ENCODE measurements at regions not wholly inside any gene's neighbourhood (a gene's known extent, or its start where the extent isn't known, plus 50 kb on each side); places are given as distances from the start of the nearest gene placed in this dataset.
"Not testable (repeated sequence)": the region's sequence is repeated elsewhere in the genome, so short reads cannot be mapped to it uniquely, and the experiment has no call there.

GRCh38 chr4:97300561-97300960 lies 842.7 kb downstream of the STPG2 start:
- no peak for DNase-seq

GRCh38 chr4:97305351-97305750 lies 837.9 kb downstream of the STPG2 start:
- DNase-seq = no peak

- DNase-seq = peak in 1 of 2 experiments; percentile 29
Measured at GRCh38 chr4:97309121-97309520, 834.2 kb downstream of the STPG2 start.

DNA sequence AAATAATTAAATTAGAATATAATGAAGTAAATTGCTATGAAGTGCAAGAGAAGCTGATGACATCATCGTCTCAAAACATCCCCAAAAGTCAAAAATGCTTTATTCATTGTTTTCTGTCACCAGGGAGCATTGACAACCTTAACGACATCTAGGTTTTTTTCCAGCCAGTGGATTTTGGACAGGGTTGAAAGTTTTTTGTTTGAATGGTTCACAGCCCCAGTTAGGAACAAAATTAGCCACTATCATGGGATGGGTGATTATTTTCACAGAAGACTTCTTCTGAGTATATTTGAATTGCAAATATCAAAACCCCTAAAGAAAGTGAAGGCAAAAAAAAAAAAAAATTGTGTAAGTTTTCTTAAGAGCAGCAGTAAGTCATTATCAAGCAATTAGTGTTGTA lies 826.1 kb downstream of the STPG2 start:
- no peak for DNase-seq

GRCh38 chr4:97317671-97318070 lies 825.6 kb downstream of the STPG2 start:
- DNase-seq = no peak

GRCh38 chr4:97325751-97326150 lies 817.5 kb downstream of the STPG2 start:
- DNase-seq = not testable (repeated sequence)

DNA sequence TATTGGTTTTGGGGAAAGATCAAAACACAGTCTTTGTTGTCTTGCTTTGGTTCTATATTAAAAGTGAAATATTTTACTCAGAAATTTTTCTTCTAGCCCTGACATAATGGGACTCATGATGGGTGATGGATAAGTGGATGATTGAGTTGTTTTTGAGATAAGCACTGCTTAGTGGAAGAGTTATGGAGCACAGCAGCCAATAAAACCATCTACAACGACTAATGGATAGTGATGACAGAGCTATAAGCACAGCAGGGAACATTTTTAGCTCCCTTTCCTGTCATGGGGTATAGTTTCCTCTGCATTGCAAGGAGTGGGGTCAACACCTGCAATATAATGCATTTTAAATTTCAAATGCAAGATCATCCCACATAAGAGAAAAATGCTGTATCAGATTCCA lies 812.4 kb downstream of the STPG2 start:
- no peak for DNase-seq

- no peak for DNase-seq
Measured at GRCh38 chr4:97334348-97334747, 808.9 kb downstream of the STPG2 start.

- DNase-seq = no peak
Measured at GRCh38 chr4:97349468-97350186, 793.6 kb downstream of the STPG2 start.

DNA sequence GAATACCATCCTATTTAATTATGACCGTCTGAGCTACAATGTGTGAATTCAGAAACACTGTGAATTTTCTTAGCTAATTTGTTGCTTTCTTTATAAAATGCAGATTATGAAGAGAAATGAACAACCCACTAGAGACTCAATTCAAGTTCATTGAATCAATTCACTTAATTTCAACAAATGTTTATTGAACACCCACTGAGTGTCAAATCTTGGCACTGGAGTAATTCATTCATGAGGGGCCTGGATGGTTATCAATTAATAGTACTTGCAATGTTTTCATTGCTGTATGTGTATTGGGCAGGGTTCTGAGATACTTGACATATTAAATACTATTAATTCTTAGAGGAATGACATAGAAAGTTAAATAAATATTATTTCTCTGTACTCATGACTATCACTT lies 789.4 kb downstream of the STPG2 start:
- no peak for DNase-seq

DNA sequence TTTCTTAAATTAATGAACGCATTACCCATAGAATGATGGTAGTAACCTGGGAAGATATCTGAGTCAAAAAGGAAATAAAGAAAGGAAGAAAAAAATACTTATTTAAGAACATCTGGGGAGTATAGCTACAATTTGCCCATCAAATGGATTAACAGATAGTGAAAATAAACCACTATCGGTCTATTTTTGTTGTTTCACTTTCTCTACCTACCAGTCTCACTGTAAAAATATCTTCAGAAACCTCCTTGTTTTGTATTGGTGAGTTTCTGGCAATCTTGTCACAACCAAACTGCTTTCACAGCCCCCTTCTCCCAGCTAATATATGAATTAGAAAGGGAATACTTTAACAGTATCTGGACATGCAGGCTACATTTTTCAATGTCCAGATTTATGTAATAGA lies 783.5 kb downstream of the STPG2 start:
- no peak for DNase-seq

DNA sequence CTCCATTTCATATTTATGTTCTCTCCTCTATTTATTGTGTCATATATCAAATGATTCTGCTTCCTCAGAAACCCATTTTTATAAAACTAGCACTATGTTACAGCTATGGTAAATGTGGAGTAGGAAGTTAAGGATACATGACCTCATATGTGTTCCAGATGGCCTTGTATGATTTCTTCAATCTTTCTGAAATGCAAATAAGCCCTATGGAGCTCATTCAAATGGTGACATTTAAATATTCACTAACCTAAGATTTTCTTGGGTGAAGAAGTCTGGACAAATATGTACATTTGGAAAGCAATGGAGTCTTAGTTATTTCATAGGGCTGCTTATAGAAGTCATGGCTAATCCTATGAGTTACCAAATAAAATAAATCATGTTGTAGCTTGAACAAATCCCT lies 782.5 kb downstream of the STPG2 start:
- DNase-seq = no peak

DNA sequence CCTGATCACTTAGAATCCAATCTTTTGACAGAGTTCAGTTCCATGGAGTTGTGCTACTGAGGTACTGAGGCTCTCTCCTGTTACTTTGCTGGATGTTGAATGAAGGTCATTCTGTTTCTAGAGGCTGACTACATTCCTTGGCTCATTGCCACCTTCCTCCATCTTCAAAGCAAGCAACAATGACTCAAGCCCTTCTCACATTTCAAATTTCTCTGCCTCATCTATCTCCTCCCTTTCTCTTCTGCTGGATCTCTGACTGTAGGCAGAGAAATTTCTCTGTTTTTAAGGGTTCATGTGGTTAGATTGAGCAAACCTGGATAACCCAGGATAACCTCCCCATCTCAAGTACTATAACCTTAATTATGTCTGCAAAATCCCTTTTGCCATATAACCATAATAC lies 775.4 kb downstream of the STPG2 start:
- DNase-seq = peak in 1 of 2 experiments; percentile 55

- no peak for DNase-seq
Measured at GRCh38 chr4:97370568-97370967, 772.7 kb downstream of the STPG2 start.

DNA sequence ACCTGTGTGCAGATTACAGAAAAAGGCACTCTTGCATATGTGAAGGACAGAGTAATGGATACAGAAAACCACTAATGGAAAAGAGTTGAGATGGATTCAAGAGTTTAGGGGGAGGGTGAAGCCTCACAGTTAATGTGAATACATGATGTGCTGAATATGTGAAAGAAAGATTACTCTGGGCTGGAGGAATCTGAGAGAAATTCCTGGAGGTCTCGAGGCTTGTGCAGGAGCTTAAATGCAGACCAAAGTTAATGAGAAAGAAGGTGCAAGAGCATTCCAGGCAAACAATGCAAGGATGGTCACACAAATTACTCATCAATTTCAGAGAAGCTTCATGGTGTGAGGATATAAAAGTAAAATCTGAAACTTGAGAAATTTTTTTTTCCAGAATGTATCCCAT lies 768.8 kb downstream of the STPG2 start:
- no peak for DNase-seq

GRCh38 chr4:97386969-97387368 lies 756.3 kb downstream of the STPG2 start:
- DNase-seq = no peak

- DNase-seq = no peak
Measured at GRCh38 chr4:97394653-97395052, 748.6 kb downstream of the STPG2 start.

GRCh38 chr4:97396097-97396496 lies 747.2 kb downstream of the STPG2 start:
- no peak for DNase-seq

DNA sequence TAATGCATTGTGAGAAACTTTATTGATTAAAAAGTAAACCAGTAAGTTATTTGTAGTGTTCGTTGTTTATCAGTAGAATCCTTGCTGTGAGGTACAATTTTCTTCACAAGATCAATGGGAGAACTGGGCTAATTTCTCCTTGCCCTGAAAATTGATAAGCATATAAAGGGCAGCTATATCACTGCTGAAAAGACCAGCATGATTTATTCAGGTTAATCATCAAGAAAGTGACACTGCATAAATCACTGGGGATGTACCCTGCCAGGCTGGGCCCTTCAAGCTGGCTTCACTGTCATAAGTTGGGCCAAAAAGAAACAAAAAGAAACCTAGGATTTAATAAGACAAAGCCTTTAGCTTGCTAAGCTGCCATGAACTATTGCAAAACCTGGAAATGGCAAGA lies 746.7 kb downstream of the STPG2 start:
- no peak for DNase-seq

GRCh38 chr4:97404876-97405523 lies 738.3 kb downstream of the STPG2 start:
- no peak for DNase-seq

DNA sequence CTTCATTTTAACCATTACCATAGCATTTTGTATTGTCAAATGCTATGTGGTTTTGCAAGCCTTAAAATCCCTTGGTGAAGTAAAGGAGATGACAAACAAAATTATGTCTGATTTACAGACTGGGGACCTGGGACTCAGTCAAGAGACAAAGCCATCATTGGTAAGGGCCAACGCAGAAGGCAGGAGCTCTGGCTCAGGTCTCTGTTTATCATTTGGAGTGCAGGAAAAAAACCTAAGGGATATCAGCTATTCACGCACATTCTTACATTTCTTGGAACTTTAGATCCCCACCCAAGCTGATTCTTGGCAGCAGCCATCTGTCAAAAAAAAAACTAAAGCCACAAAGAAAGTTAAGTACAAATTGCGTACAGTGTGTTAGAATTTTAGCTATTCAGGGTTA lies 731.9 kb downstream of the STPG2 start:
- no peak for DNase-seq

DNA sequence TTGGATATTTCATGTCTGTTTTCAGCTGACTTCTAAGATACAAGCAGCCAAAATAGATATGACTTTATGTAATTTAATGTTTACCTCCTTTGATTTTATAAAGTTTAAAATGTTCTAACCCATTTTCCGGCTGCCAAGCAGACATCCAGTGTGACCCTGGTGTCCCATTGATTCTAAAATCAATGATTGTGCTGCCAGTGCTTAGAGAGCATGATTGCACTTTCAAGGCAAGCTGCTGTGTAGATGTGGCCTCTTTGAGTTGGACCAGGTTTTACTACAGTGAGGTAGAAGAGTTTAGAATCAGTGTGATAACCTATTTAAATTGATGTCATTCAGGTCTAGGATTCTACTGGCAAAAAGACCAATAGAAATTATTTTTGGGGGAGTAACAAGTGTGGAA lies 730.9 kb downstream of the STPG2 start:
- DNase-seq = no peak

- no peak for DNase-seq
Measured at GRCh38 chr4:97414161-97414560, 729.1 kb downstream of the STPG2 start.

DNA sequence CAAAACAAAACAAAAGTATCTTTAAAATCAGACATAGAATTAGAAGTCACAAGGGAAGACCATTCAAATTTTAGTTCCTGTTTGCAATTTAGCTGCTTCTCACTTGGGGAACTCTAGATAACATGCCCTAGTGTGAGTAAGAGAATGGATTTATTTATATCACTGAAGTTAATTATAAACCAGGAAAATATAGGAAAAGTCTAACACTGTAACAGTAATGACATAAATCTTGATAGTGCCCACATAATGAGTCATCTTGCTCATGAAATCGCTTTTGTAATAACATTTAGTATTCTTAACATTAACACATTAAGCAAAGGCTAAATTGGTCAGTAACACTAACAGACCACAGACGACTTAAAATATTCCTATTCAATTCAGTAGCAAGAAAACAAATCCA lies 710.7 kb downstream of the STPG2 start:
- no peak for DNase-seq

All from NCI-H446 (cell line).